GM18861 (cell line): ENCODE measurements at regions not wholly inside any gene's neighbourhood (a gene's known extent, or its start where the extent isn't known, plus 50 kb on each side); places are given as distances from the start of the nearest gene placed in this dataset.
"Not testable (repeated sequence)": the region's sequence is repeated elsewhere in the genome, so short reads cannot be mapped to it uniquely, and the experiment has no call there.

Experiments used
- ATAC-seq: cut with Tn5 transposase; IDR thresholded peaks from one replicate; pipeline ENCODE4 v1.9.1; 2021; ENCODE audit not compliant: unreplicated experiment

DNA sequence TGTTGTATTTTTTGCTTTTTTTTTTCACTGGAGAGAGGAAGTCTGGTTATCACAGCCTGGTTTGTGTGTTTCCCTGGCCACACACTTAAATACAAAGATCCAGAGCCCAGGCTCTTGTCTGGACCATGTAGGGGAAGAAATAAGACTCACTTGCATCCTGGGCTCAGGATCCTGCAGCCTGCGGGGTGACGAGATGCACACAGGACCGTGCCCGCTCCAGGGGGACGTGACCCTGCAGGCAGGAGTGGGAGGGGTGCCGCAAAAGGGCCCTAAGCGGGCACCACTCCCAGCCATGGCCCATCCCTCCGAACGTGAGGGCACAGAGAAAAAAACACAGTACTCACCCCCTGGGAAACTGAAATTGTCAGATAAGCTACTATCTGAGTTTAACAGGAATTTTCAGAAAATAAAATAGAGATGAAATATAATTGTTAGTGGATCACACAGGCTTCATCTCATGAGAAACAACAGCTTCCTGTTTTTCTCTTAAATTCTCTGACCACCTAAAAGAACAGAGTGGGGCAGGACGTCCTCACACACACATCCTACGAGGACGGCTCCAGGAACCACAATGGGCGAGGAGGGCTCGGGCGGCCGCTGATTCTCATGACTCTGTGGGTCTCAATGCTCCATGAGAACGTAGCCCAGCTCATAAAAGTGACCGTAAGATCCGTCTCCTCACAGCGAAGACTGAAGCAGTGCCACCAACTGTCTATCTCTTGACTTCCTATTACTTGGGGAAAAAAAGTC is 142.6 kb upstream of the ALKAL2 start:
- no peak for ATAC-seq

DNA sequence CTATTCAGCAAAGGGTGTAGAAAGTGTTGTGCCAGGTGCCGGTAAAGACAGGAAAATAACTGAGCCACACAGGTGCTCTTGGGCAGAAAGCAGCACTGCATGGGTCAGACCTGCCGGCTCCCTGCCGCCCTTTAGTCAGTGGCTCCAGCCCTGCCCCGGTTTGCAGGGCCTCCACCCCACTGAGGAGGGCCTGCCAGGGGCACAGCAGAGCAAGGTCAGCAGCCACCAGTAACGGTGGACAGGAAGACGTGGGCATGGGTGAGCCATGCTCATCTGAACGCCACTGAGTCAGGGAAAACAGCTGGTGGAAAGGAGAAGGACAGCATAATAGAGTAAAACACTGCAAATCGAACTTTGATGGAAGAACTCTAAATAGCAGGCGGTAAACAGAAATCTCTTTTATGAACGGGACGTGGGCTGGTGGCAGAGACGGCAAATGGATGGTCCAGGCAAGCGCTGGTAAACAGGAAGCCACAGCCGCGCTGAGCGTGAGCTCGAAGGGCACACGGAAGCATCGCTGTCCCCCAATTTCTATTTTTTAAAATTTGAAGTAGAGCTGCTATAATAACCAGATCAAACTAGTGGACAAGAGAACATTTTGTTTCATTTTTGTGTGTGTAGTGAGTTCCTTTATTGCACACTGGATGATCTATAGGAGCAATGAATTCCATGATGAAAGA is 141.8 kb upstream of the ALKAL2 start:
- ATAC-seq = no peak

- ATAC-seq = no peak
These were observed 141.3 kb upstream of the ALKAL2 start for GRCh38 chr2:429142-429541.

DNA sequence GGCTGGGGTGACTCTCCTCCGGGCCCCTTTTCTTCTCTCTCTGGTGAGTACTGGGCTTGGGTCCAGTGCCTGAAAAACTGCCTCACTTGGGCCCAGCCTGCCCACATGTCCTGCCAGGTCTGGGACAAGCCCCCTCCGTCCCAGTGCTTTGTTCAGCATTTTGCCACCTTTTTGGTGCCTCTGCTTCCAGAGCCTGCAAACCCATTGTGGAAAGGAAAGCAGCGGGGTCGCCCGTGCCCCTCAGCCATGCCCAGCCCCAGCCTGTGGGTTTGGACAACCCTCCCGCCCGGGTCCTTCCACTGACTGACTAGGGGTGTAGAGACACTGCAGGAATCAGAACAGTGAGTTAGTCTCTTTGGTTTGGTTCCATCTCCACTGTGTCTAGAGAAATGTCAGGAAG is 140.7 kb upstream of the ALKAL2 start:
- no peak for ATAC-seq

- not testable (repeated sequence) for ATAC-seq
These were observed 138.8 kb upstream of the ALKAL2 start for GRCh38 chr2:426696-427095.

- ATAC-seq = no peak
These were observed 138.1 kb upstream of the ALKAL2 start for GRCh38 chr2:425947-426346.

DNA sequence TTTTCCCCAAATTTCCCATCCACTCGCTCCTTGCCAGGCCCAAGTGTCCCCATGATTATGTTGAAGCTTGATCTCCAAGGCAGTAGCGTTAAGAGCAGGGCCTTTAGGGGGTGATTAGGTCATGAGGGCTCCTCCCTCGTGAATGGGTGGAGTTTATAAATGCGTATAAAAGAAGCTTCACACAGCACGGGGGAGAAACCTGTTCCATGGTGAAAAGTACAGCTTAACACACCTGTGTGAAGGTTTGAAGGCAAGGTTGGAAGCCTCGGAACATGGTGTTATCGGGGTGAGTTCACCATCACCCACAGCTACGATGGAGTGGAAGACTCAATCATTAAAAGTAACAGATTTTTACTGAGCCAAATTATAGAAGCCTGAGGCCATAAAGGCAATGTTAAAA is 137.4 kb upstream of the ALKAL2 start:
- ATAC-seq = no peak

- ATAC-seq = no peak
These were observed 136.6 kb upstream of the ALKAL2 start for GRCh38 chr2:424306-425171.

DNA sequence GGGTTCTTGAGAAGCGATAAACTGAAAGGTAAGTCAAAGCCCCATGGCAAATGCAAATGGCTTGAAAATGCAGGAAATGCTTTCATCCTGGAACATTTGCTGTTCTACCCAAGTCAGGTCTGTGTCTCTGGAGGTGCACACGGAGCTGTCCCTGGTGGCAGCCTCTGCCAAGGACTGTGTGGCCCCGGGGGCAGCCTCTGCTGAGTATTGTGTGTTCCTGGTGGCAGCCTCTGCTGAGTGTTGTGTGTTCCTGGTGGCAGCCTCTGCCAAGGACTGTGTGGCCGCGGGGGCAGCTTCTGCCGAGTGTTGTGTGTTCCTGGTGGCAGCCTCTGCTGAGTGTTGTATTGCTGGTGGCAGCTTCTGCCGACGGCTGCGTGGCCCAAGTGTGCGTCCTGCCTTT is 135.6 kb upstream of the ALKAL2 start:
- no peak for ATAC-seq

GRCh38 chr2:422676-423435 is 135.0 kb upstream of the ALKAL2 start:
- ATAC-seq = no peak

GRCh38 chr2:421406-421805 is 133.5 kb upstream of the ALKAL2 start:
- ATAC-seq = no peak

- ATAC-seq = no peak
These were observed 131.9 kb upstream of the ALKAL2 start for GRCh38 chr2:419687-420317.

DNA sequence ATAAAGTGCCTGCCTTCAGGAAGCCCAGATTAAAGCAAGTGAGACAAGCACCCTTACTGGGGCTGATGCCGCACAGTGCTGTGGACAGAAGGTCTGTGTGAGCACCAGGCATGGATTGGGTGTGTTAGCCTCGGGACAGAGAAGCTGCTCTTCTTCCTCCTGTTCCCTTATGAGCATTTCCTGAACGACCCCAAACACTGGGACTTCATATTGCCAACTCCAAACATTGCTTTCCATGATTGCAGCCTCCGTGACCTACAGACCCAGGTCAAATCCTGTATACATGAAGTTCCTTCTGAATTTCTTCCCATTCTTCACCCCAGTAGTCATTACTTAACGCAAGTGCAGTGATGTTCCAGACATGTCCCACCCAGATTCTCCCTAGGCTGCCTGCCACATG is 129.8 kb upstream of the ALKAL2 start:
- ATAC-seq = no peak

DNA sequence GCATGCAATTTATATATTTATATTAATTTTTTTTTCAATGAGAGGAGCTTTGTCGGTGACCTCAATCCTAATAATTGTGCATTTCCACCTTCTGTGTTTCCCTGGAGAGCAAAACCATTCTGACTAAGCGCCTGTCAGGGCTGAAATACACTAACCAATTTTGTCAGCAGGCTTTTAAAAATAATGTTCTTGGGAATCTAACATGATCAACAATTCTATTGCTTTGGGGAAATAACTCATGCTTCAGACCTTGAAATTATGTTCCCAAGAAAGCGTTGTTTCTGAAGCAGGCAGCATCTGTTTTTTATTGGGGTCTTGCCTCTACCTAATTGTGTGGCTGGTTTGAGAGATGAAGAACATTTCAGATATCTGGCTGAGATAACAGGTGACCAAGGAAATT is 129.1 kb upstream of the ALKAL2 start:
- ATAC-seq = no peak

GRCh38 chr2:415986-416610 is 128.2 kb upstream of the ALKAL2 start:
- ATAC-seq = no peak

GRCh38 chr2:409523-409922 is 121.6 kb upstream of the ALKAL2 start:
- ATAC-seq = no peak

- no peak for ATAC-seq
These were observed 119.7 kb upstream of the ALKAL2 start for GRCh38 chr2:407630-408029.

- no peak for ATAC-seq
These were observed 119.0 kb upstream of the ALKAL2 start for GRCh38 chr2:406876-407275.

GRCh38 chr2:406231-406630 is 118.3 kb upstream of the ALKAL2 start:
- ATAC-seq = no peak

- no peak for ATAC-seq
These were observed 116.7 kb upstream of the ALKAL2 start for GRCh38 chr2:404581-404980.
